ENCODE measurements at regions not wholly inside any gene's neighbourhood (a gene's known extent, or its start where the extent isn't known, plus 50 kb on each side); places are given as distances from the start of the nearest gene placed in this dataset.

GRCh38 chr4:110886270-110886669 is 263.4 kb upstream of the PITX2 start:
- no peak for TF ChIP-seq POLR2A (IDR thresholded peaks at IDR 0.05)
- no peak for TF ChIP-seq CTCF (IDR thresholded peaks at IDR 0.05)

Measured in right lobe of liver (tissue), 4 donors.